ENCODE measurements at regions not wholly inside any gene's neighbourhood (a gene's known extent, or its start where the extent isn't known, plus 50 kb on each side); places are given as distances from the start of the nearest gene placed in this dataset.

DNA sequence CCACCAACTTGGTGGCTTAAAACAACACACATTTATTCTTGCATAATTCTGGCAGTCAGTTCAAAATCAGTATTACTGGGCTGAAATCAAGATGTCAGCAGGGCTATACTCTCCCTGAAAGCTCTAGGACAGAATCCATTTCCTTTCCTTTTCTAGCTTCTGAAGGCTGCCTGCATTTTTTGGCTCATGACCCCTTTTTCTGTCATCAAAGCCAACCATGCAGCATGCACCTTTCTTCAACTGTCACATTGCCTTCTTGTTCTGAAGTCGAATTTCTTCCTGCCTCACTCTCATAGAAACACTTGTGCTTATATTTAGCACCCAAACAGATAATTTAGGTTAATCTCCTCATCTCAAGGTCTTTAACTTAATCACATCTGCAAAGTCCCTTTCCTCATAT is 79.8 kb upstream of the PPP1R2C start:
- no peaks in the 10 kb centered on the region for H3K36me3 ChIP-seq (ENCODE audit: insufficient read depth)
- no peaks in the 10 kb centered on the region for H3K4me1 Mint-ChIP-seq
- H3K27ac Mint-ChIP-seq: no peak overlapping the region
- no peak overlapping the region for H3K27ac ChIP-seq (ENCODE audit: low read depth)
- ATAC-seq: no peak
- H3K9me3 Mint-ChIP-seq: no peaks in the 10 kb centered on the region
- H2AFZ ChIP-seq: no peak overlapping the region
- no peaks in the 10 kb centered on the region for H3F3A ChIP-seq (replicated peaks; ENCODE audit: low read depth)
- H3K36me3 Mint-ChIP-seq (ENCODE audit: low read depth): no peaks in the 10 kb centered on the region
- no peaks in the 10 kb centered on the region for H3K9me2 ChIP-seq (ENCODE audit: insufficient read depth)
- H3K79me2 ChIP-seq (replicated peaks; ENCODE audit: insufficient read depth): no peaks in the 10 kb centered on the region
- H3K4me3 Mint-ChIP-seq: no peak overlapping the region
- DNase-seq (ENCODE audit: low spot score): no peak
- no peaks in the 10 kb centered on the region for H3K27me3 Mint-ChIP-seq (ENCODE audit: insufficient read depth, low read depth, poor library complexity)
- no peaks in the 10 kb centered on the region for H3K27me3 ChIP-seq (ENCODE audit: insufficient read depth)
- no peak overlapping the region for H3K4me3 ChIP-seq
- H3K4me2 ChIP-seq: no peak overlapping the region
- TF ChIP-seq EZH2 (IDR thresholded peaks at IDR 0.05; ENCODE audit: low read depth, unreplicated experiment): no peak
- TF ChIP-seq POLR2AphosphoS5 (IDR thresholded peaks at IDR 0.05; ENCODE audit: low read depth): no peak
- TF ChIP-seq, protein P1, sequence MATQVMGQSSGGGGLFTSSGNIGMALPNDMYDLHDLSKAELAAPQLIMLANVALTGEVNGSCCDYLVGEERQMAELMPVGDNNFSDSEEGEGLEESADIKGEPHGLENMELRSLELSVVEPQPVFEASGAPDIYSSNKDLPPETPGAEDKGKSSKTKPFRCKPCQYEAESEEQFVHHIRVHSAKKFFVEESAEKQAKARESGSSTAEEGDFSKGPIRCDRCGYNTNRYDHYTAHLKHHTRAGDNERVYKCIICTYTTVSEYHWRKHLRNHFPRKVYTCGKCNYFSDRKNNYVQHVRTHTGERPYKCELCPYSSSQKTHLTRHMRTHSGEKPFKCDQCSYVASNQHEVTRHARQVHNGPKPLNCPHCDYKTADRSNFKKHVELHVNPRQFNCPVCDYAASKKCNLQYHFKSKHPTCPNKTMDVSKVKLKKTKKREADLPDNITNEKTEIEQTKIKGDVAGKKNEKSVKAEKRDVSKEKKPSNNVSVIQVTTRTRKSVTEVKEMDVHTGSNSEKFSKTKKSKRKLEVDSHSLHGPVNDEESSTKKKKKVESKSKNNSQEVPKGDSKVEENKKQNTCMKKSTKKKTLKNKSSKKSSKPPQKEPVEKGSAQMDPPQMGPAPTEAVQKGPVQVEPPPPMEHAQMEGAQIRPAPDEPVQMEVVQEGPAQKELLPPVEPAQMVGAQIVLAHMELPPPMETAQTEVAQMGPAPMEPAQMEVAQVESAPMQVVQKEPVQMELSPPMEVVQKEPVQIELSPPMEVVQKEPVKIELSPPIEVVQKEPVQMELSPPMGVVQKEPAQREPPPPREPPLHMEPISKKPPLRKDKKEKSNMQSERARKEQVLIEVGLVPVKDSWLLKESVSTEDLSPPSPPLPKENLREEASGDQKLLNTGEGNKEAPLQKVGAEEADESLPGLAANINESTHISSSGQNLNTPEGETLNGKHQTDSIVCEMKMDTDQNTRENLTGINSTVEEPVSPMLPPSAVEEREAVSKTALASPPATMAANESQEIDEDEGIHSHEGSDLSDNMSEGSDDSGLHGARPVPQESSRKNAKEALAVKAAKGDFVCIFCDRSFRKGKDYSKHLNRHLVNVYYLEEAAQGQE (IDR thresholded peaks at IDR 0.05; ENCODE audit: unreplicated experiment): no peak
- no peaks in the 10 kb centered on the region for H4K20me1 ChIP-seq (replicated peaks; ENCODE audit: insufficient read depth)
- H3K4me1 ChIP-seq (ENCODE audit: insufficient read depth): no peaks in the 10 kb centered on the region

DNA sequence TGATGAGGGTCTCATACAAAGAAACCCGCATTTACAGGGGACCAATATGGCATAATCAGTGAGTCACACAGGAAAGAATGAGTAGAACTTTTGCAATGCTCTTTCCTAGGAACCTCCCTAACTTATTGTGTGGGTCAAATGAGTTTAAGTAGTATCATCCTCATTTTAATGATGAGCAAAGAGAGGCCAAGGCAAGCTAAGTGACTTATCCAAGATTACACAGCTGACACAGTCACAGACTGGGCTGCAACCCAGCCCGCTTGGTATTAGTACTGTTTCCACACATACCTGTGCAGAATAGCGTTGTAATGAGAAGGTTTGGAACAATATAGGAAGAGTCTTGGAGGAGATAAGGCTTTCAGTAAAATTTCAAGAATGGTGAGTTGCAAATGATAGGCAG is 91.0 kb upstream of the PPP1R2C start:
- no peaks in the 10 kb centered on the region for H3K9me2 ChIP-seq (ENCODE audit: insufficient read depth)
- no peak overlapping the region for H3K4me3 ChIP-seq
- H3K9me3 Mint-ChIP-seq: no peaks in the 10 kb centered on the region
- H3K79me2 ChIP-seq (replicated peaks; ENCODE audit: insufficient read depth): no peaks in the 10 kb centered on the region
- ATAC-seq: no peak
- H4K20me1 ChIP-seq (replicated peaks; ENCODE audit: insufficient read depth): no peaks in the 10 kb centered on the region
- H3K27me3 ChIP-seq (ENCODE audit: insufficient read depth): no peaks in the 10 kb centered on the region
- no peak overlapping the region for H2AFZ ChIP-seq
- no peaks in the 10 kb centered on the region for H3K27me3 Mint-ChIP-seq (ENCODE audit: insufficient read depth, low read depth, poor library complexity)
- no peaks in the 10 kb centered on the region for H3K36me3 Mint-ChIP-seq (ENCODE audit: low read depth)
- DNase-seq (ENCODE audit: low spot score): no peak
- no peak overlapping the region for H3K27ac ChIP-seq (ENCODE audit: low read depth)
- H3K4me1 Mint-ChIP-seq: no peaks in the 10 kb centered on the region
- no peaks in the 10 kb centered on the region for H3F3A ChIP-seq (replicated peaks; ENCODE audit: low read depth)
- H3K36me3 ChIP-seq (ENCODE audit: insufficient read depth): no peaks in the 10 kb centered on the region
- no peak overlapping the region for H3K4me2 ChIP-seq
- H3K27ac Mint-ChIP-seq: no peak overlapping the region
- H3K4me3 Mint-ChIP-seq: no peak overlapping the region
- H3K4me1 ChIP-seq (ENCODE audit: insufficient read depth): no peaks in the 10 kb centered on the region
- TF ChIP-seq, protein P2, sequence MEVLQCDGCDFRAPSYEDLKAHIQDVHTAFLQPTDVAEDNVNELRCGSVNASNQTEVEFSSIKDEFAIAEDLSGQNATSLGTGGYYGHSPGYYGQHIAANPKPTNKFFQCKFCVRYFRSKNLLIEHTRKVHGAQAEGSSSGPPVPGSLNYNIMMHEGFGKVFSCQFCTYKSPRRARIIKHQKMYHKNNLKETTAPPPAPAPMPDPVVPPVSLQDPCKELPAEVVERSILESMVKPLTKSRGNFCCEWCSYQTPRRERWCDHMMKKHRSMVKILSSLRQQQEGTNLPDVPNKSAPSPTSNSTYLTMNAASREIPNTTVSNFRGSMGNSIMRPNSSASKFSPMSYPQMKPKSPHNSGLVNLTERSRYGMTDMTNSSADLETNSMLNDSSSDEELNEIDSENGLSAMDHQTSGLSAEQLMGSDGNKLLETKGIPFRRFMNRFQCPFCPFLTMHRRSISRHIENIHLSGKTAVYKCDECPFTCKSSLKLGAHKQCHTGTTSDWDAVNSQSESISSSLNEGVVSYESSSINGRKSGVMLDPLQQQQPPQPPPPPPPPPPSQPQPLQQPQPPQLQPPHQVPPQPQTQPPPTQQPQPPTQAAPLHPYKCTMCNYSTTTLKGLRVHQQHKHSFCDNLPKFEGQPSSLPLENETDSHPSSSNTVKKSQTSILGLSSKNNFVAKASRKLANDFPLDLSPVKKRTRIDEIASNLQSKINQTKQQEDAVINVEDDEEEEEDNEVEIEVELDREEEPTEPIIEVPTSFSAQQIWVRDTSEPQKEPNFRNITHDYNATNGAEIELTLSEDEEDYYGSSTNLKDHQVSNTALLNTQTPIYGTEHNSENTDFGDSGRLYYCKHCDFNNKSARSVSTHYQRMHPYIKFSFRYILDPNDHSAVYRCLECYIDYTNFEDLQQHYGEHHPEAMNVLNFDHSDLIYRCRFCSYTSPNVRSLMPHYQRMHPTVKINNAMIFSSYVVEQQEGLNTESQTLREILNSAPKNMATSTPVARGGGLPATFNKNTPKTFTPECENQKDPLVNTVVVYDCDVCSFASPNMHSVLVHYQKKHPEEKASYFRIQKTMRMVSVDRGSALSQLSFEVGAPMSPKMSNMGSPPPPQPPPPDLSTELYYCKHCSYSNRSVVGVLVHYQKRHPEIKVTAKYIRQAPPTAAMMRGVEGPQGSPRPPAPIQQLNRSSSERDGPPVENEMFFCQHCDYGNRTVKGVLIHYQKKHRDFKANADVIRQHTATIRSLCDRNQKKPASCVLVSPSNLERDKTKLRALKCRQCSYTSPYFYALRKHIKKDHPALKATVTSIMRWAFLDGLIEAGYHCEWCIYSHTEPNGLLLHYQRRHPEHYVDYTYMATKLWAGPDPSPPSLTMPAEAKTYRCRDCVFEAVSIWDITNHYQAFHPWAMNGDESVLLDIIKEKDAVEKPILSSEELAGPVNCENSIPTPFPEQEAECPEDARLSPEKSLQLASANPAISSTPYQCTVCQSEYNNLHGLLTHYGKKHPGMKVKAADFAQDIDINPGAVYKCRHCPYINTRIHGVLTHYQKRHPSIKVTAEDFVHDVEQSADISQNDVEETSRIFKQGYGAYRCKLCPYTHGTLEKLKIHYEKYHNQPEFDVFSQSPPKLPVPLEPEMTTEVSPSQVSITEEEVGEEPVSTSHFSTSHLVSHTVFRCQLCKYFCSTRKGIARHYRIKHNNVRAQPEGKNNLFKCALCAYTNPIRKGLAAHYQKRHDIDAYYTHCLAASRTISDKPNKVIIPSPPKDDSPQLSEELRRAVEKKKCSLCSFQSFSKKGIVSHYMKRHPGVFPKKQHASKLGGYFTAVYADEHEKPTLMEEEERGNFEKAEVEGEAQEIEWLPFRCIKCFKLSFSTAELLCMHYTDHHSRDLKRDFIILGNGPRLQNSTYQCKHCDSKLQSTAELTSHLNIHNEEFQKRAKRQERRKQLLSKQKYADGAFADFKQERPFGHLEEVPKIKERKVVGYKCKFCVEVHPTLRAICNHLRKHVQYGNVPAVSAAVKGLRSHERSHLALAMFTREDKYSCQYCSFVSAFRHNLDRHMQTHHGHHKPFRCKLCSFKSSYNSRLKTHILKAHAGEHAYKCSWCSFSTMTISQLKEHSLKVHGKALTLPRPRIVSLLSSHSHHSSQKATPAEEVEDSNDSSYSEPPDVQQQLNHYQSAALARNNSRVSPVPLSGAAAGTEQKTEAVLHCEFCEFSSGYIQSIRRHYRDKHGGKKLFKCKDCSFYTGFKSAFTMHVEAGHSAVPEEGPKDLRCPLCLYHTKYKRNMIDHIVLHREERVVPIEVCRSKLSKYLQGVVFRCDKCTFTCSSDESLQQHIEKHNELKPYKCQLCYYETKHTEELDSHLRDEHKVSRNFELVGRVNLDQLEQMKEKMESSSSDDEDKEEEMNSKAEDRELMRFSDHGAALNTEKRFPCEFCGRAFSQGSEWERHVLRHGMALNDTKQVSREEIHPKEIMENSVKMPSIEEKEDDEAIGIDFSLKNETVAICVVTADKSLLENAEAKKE (CRISPR knock-in tag; IDR thresholded peaks at IDR 0.05): no peak
- TF ChIP-seq, protein P3, sequence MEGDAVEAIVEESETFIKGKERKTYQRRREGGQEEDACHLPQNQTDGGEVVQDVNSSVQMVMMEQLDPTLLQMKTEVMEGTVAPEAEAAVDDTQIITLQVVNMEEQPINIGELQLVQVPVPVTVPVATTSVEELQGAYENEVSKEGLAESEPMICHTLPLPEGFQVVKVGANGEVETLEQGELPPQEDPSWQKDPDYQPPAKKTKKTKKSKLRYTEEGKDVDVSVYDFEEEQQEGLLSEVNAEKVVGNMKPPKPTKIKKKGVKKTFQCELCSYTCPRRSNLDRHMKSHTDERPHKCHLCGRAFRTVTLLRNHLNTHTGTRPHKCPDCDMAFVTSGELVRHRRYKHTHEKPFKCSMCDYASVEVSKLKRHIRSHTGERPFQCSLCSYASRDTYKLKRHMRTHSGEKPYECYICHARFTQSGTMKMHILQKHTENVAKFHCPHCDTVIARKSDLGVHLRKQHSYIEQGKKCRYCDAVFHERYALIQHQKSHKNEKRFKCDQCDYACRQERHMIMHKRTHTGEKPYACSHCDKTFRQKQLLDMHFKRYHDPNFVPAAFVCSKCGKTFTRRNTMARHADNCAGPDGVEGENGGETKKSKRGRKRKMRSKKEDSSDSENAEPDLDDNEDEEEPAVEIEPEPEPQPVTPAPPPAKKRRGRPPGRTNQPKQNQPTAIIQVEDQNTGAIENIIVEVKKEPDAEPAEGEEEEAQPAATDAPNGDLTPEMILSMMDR (conservative IDR thresholded peaks at IDR 0.05; ENCODE audit: low read depth in 2 of 2): no peak
- TF ChIP-seq EZH2 (IDR thresholded peaks at IDR 0.05; ENCODE audit: low read depth, unreplicated experiment): no peak
- no peak for TF ChIP-seq STAT1 (IDR thresholded peaks at IDR 0.05; ENCODE audit: unreplicated experiment)
- no peak for TF ChIP-seq CREB1 (CRISPR knock-in tag; IDR thresholded peaks at IDR 0.05; ENCODE audit: low read depth)
- TF ChIP-seq ZNF114 (CRISPR knock-in tag; IDR thresholded peaks at IDR 0.05): no peak
- no peak for TF ChIP-seq JUNB (IDR thresholded peaks at IDR 0.05; ENCODE audit: unreplicated experiment)
- TF ChIP-seq, protein P4, sequence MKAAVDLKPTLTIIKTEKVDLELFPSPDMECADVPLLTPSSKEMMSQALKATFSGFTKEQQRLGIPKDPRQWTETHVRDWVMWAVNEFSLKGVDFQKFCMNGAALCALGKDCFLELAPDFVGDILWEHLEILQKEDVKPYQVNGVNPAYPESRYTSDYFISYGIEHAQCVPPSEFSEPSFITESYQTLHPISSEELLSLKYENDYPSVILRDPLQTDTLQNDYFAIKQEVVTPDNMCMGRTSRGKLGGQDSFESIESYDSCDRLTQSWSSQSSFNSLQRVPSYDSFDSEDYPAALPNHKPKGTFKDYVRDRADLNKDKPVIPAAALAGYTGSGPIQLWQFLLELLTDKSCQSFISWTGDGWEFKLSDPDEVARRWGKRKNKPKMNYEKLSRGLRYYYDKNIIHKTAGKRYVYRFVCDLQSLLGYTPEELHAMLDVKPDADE (IDR thresholded peaks at IDR 0.05): no peak

Data from GM23338 (cell line).